SK-N-SH treated with all-trans-retinoic acid at 6 μM for 48 hours (cell line): ENCODE measurements at regions not wholly inside any gene's neighbourhood (a gene's known extent, or its start where the extent isn't known, plus 50 kb on each side); places are given as distances from the start of the nearest gene placed in this dataset.

Source experiments
- ARNTL ChIP-seq: fragments of 450-650 bp; formaldehyde crosslinking; IDR thresholded peaks from 2 replicates; pipeline ENCODE4 v1.5.0; 2020; ENCODE audit warnings: low read depth, mild to moderate bottlenecking, moderate library complexity, borderline replicate concordance
- BACH2 ChIP-seq: fragments of 250-450 bp; sonication (Bioruptor Pico); IDR thresholded peaks from 2 replicates; pipeline ENCODE4 v1.9.0; 2021; ENCODE audit warnings: mild to moderate bottlenecking, borderline replicate concordance
- GLIS3 ChIP-seq: fragments of 250-450 bp; sonication (Bioruptor Pico); IDR thresholded peaks from 2 replicates; pipeline ENCODE4 v1.5.0; 2020; ENCODE audit warnings: mild to moderate bottlenecking, moderate library complexity
- OSR1 ChIP-seq: fragments of 250-450 bp; sonication (Bioruptor Pico); IDR thresholded peaks from 2 replicates; pipeline ENCODE4 v1.8.0; 2022; ENCODE audit warnings: moderate library complexity, mild to moderate bottlenecking, inconsistent platforms
- ZFP3 ChIP-seq: fragments of 250-450 bp; sonication (Bioruptor Pico); IDR thresholded peaks from 2 replicates; pipeline ENCODE4 v1.5.0; 2020; ENCODE audit warnings: mild to moderate bottlenecking, moderate library complexity
- ZFP30 ChIP-seq: fragments of 450-650 bp; formaldehyde crosslinking; IDR thresholded peaks from 2 replicates; pipeline ENCODE4 v1.5.0; 2022; ENCODE audit warnings: mild to moderate bottlenecking, moderate library complexity

DNA sequence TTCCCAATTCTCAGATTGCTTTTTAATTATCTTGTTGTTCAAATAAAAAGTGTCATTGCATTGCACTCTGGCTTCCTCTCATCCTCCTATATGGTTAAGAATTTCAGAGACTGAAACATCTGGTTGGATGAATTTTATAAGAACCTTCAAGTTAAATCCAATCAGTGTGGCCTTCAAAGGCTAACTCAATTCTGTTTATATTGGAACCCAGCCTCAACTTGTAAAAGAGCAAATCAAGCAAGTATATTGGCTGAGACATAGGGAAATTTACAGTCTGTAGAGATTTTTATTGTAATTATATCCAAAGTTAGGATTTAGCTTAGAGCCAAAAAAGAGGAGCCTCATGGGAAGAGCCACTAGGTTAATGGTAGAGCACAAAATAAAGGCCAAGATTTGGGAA lies 159.9 kb upstream of the FER start:
- no peak for TF ChIP-seq ZFP30 (CRISPR knock-in tag)
- no peak for TF ChIP-seq OSR1
- no peak for TF ChIP-seq ARNTL (CRISPR knock-in tag)
- no peak for TF ChIP-seq BACH2 (CRISPR knock-in tag)
- no peak for TF ChIP-seq ZFP3 (CRISPR knock-in tag)
- TF ChIP-seq GLIS3, result no peak
